PC-9 (cell line): ENCODE measurements at regions not wholly inside any gene's neighbourhood (a gene's known extent, or its start where the extent isn't known, plus 50 kb on each side); places are given as distances from the start of the nearest gene placed in this dataset.

Source experiments
- CTCF ChIP-seq: fragments of 200-600 bp; sonication (generic); conservative IDR thresholded peaks from 2 replicates; pipeline ENCODE4 v1.6.1; 2017; ENCODE audit warnings: mixed run types, antibody characterized with exemption, mild to moderate bottlenecking, moderate library complexity
- EZH2 ChIP-seq: fragments of 200-600 bp; sonication (generic); IDR thresholded peaks from 2 replicates; pipeline ENCODE4 v1.8.0; 2017; ENCODE audit warnings: antibody characterized with exemption, low read depth

- no peak for TF ChIP-seq CTCF
- TF ChIP-seq EZH2: no peak
Measured at GRCh38 chr6:27544612-27545260, 71.8 kb upstream of the ZNF184 start.
